SK-N-SH (cell line): ENCODE measurements at regions not wholly inside any gene's neighbourhood (a gene's known extent, or its start where the extent isn't known, plus 50 kb on each side); places are given as distances from the start of the nearest gene placed in this dataset.

Source experiments
- CTCF ChIA-PET: fragments of 300-600, 350-600 bp; formaldehyde crosslinking; extraction: SDS; loops from one replicate; lab custom pipeline; 2021; lab: Yijun Ruan, JAX
- POLR2A ChIA-PET: fragments of 350-600 bp; sonication (Branson Sonifier 250); formaldehyde crosslinking; extraction: SDS; loops from one replicate; lab custom pipeline; 2020; ENCODE audit warnings: antibody characterized with exemption, inconsistent platforms; lab: Yijun Ruan, JAX
- DNase-seq: peaks from one replicate; pipeline ENCODE4 v3.0.0; 2012
- H2AFZ ChIP-seq: fragments of 200-600 bp; sonication (generic); 2 replicates; pipeline ENCODE4 v1.8.1; 2016; ENCODE audit warnings: antibody characterized with exemption, mild to moderate bottlenecking, low read depth
- H3F3A ChIP-seq: fragments of 200-600 bp; sonication (generic); replicated peaks from 2 replicates; pipeline ENCODE3; 2016; ENCODE audit warnings: antibody characterized with exemption, mild to moderate bottlenecking; ENCODE audit not compliant: insufficient read depth
- H3K27ac ChIP-seq, 2 experiments: fragments of 200-500 bp in 1 of 2; fragments of 200-600 bp in 1 of 2; sonication (Bioruptor generic) in 1 of 2; sonication (generic), shearing (Covaris generic) in 1 of 2; 2 replicates each; pipeline versions ENCODE4 v1.5.1 to v1.6.1; 2014 to 2016; ENCODE audit warnings: low read depth in 2 of 2, inconsistent platforms in 1 of 2, low read length in 1 of 2, mild to moderate bottlenecking in 1 of 2, mixed read lengths in 1 of 2
- H3K27me3 ChIP-seq: fragments of 200-600 bp; sonication (generic), shearing (Covaris generic); 2 replicates; pipeline ENCODE4 v1.6.1; 2016; ENCODE audit warnings: mixed run types; ENCODE audit not compliant: insufficient read depth
- H3K36me3 ChIP-seq, 2 experiments: fragments of 200-500 bp in 1 of 2; fragments of 200-600 bp in 1 of 2; sonication (Bioruptor generic) in 1 of 2; sonication (generic) in 1 of 2; replicated peaks in 1 of 2; 2 replicates each; pipeline versions ENCODE3 to v1.5.1; 2014 to 2016; ENCODE audit warnings: low read length in 1 of 2, mild to moderate bottlenecking in 1 of 2; ENCODE audit not compliant: insufficient read depth in 2 of 2, control insufficient read depth in 1 of 2
- H3K4me1 ChIP-seq, 2 experiments: fragments of 200-500 bp in 1 of 2; fragments of 200-600 bp in 1 of 2; sonication (Bioruptor generic) in 1 of 2; sonication (generic), shearing (Covaris generic) in 1 of 2; 2 replicates each; pipeline versions ENCODE4 v1.5.1 to v1.6.1; 2014 to 2016; ENCODE audit warnings: low read depth in 1 of 2, low read length in 1 of 2, mixed run types in 1 of 2; ENCODE audit not compliant: insufficient read depth in 2 of 2, control insufficient read depth in 1 of 2
- H3K4me2 ChIP-seq: fragments of 200-600 bp; sonication (generic), shearing (Covaris generic); 2 replicates; pipeline ENCODE4 v1.6.1; 2017; ENCODE audit warnings: mixed run types
- H3K4me3 ChIP-seq, 2 experiments: fragments of 200-500 bp in 1 of 2; fragments of 200-600 bp in 1 of 2; sonication (Bioruptor generic) in 1 of 2; sonication (generic), shearing (Covaris generic) in 1 of 2; 2 replicates each; pipeline versions ENCODE4 v1.5.1 to v1.8.1; 2014 to 2016; ENCODE audit warnings: low read depth in 2 of 2, inconsistent platforms in 1 of 2, low read length in 1 of 2, mild to moderate bottlenecking in 1 of 2, mixed read lengths in 1 of 2, moderate library complexity in 1 of 2
- H3K79me2 ChIP-seq: fragments of 200-600 bp; sonication (generic); 2 replicates; pipeline ENCODE4 v1.8.1; 2017; ENCODE audit warnings: mild to moderate bottlenecking; ENCODE audit not compliant: insufficient read depth
- H3K9ac ChIP-seq: fragments of 200-600 bp; sonication (generic); 2 replicates; pipeline ENCODE4 v1.6.1; 2017; ENCODE audit warnings: mixed run types
- H3K9me2 ChIP-seq: fragments of 200-600 bp; sonication (generic); 2 replicates; pipeline ENCODE4 v1.6.1; 2017; ENCODE audit warnings: mixed run types
- H3K9me3 ChIP-seq: fragments of 200-600 bp; sonication (generic); 2 replicates; pipeline ENCODE4 v1.6.1; 2017; ENCODE audit warnings: mixed run types, mild to moderate bottlenecking, moderate library complexity
- H4K20me1 ChIP-seq: fragments of 200-600 bp; sonication (generic); 2 replicates; pipeline ENCODE4 v1.6.1; 2017; ENCODE audit warnings: mild to moderate bottlenecking, mixed run types; ENCODE audit not compliant: insufficient read depth
- EP300 ChIP-seq, 2 experiments: IDR thresholded peaks; 2 replicates each; pipeline versions ENCODE4 v1.4.0 to v1.6.1; 2012; ENCODE audit warnings: borderline replicate concordance in 1 of 2, low read depth in 1 of 2, low read length in 1 of 2
- FOXJ3 ChIP-seq: sonication (generic); formaldehyde crosslinking; IDR thresholded peaks from 2 replicates; pipeline ENCODE4 v1.5.1; 2020; ENCODE audit warnings: mild to moderate bottlenecking, missing genetic modification reagents
- FOXM1 ChIP-seq: IDR thresholded peaks from 2 replicates; pipeline ENCODE4 v1.4.0; 2012; ENCODE audit warnings: low read depth, mild to moderate bottlenecking
- GABPA ChIP-seq: IDR thresholded peaks from 2 replicates; pipeline ENCODE4 v1.4.0; 2012; ENCODE audit warnings: low read depth, mild to moderate bottlenecking
- IRF3 ChIP-seq: fragments of 150-350 bp; IDR thresholded peaks from 2 replicates; pipeline ENCODE4 v1.6.1; 2016; ENCODE audit warnings: mild to moderate bottlenecking, low read depth, low read length
- JUND ChIP-seq: IDR thresholded peaks from 2 replicates; pipeline ENCODE4 v1.4.0; 2012
- MAX ChIP-seq: IDR thresholded peaks from 2 replicates; pipeline ENCODE4 v1.4.0; 2012; ENCODE audit warnings: low read depth
- NRF1 ChIP-seq: IDR thresholded peaks from 2 replicates; pipeline ENCODE4 v1.6.1; 2012; ENCODE audit warnings: low read depth, mild to moderate bottlenecking, low read length
- POLR2AphosphoS5 ChIP-seq: IDR thresholded peaks from 2 replicates; pipeline ENCODE4 v1.6.1; 2012; ENCODE audit warnings: low read depth, low read length
- RCOR1 ChIP-seq: fragments of 150-350 bp; IDR thresholded peaks from 2 replicates; pipeline ENCODE4 v1.6.1; 2017; ENCODE audit warnings: antibody characterized with exemption, low read length
- RXRA ChIP-seq: IDR thresholded peaks from 2 replicates; pipeline ENCODE4 v1.4.0; 2012; ENCODE audit warnings: low read depth, mild to moderate bottlenecking, borderline replicate concordance
- SIN3A ChIP-seq: IDR thresholded peaks from 2 replicates; pipeline ENCODE4 v1.6.1; 2012; ENCODE audit warnings: low read depth, mild to moderate bottlenecking, low read length, moderate library complexity, borderline replicate concordance
- SMC3 ChIP-seq: IDR thresholded peaks from 2 replicates; pipeline ENCODE4 v1.6.1; 2012; ENCODE audit warnings: low read depth, low read length, improper control_type of control experiment
- TEAD4 ChIP-seq: IDR thresholded peaks from 2 replicates; pipeline ENCODE4 v1.4.0; 2012; ENCODE audit warnings: mild to moderate bottlenecking, borderline replicate concordance; ENCODE audit not compliant: insufficient read depth
- YY1 ChIP-seq: IDR thresholded peaks from 2 replicates; pipeline ENCODE4 v1.4.0; 2012; ENCODE audit warnings: low read depth, mild to moderate bottlenecking
- ZBTB33 ChIP-seq: IDR thresholded peaks from 2 replicates; pipeline ENCODE4 v1.4.0; 2012; ENCODE audit warnings: low read depth, borderline replicate concordance
- WGBS: methylation state at CpG from one replicate; pipeline ENCODE4 v1.1.6; 2017; ENCODE audit warnings: low lambda C conversion rate; 5-methylcytosine and 5-hydroxymethylcytosine counted together

GRCh38 chr22:48558016-48558415, 1269.7 kb downstream of the BRD1 start:
- Histone ChIP-seq H3K4me3 (no peak overlapping the region), H3K9me2 (no peaks in the 10 kb centered on the region), H3K36me3 (no peaks in the 10 kb centered on the region), H3K27me3 (no peaks in the 10 kb centered on the region; the same call in none of the 2 replicates), H3K9me3 (no peaks in the 10 kb centered on the region), H3K4me2 (no peak overlapping the region), H3K27ac (no peak overlapping the region), H3F3A (no peaks in the 10 kb centered on the region), H3K4me1 (no peaks in the 10 kb centered on the region; a peak in 1 of 4 replicates), H3K79me2 (no peaks in the 10 kb centered on the region), H3K9ac (no peak overlapping the region), H4K20me1 (no peaks in the 10 kb centered on the region), H2AFZ (no peak overlapping the region)
- DNase-seq, result no peak
- TF ChIP-seq SMC3, result no peak
- TF ChIP-seq FOXM1, result no peak
- no peak for TF ChIP-seq POLR2AphosphoS5
- TF ChIP-seq ZBTB33, result no peak
- no peak for TF ChIP-seq RXRA
- TF ChIP-seq MAX, result no peak
- ChIA-PET POLR2A (no interaction called here), CTCF (no interaction called here)
- WGBS, result 71% methylated on average over 12 of the region's 12 CpGs

- no peak overlapping the region for H3K27ac ChIP-seq
- no peaks in the 10 kb centered on the region for H3K79me2 ChIP-seq
- no peak overlapping the region for H2AFZ ChIP-seq
- H3K9me3 ChIP-seq, result no peaks in the 10 kb centered on the region
- H3F3A ChIP-seq, result no peaks in the 10 kb centered on the region
- no peaks in the 10 kb centered on the region; a peak in 1 of 4 replicates for H3K4me1 ChIP-seq
- H3K36me3 ChIP-seq, result no peaks in the 10 kb centered on the region
- H3K9ac ChIP-seq, result no peak overlapping the region
- WGBS, result 60% methylated on average over 1 of the region's 11 CpGs
- ChIA-PET POLR2A (no interaction called here), CTCF (no interaction called here)
- no peaks in the 10 kb centered on the region; the same call in none of the 2 replicates for H3K27me3 ChIP-seq
- no peak overlapping the region for H3K4me2 ChIP-seq
- TF ChIP-seq SMC3 (no peak), FOXJ3 (CRISPR knock-in tag) (no peak), JUND (no peak), POLR2AphosphoS5 (no peak), SIN3A (no peak), IRF3 (no peak), RXRA (no peak), GABPA (no peak), RCOR1 (no peak), TEAD4 (no peak), YY1 (no peak), NRF1 (no peak), EP300 (IDR thresholded peaks at IDR 0.05; ENCODE audit: borderline replicate concordance in 1 of 2, low read depth in 1 of 2, low read length in 1 of 2) (no peak)
- DNase-seq, result no peak
- H3K9me2 ChIP-seq, result no peaks in the 10 kb centered on the region
- H3K4me3 ChIP-seq, result no peak overlapping the region
- H4K20me1 ChIP-seq, result no peaks in the 10 kb centered on the region
Measured at GRCh38 chr22:48557473-48557872, 1270.2 kb downstream of the BRD1 start.
